GM21526 (cell line): ENCODE measurements at regions not wholly inside any gene's neighbourhood (a gene's known extent, or its start where the extent isn't known, plus 50 kb on each side); places are given as distances from the start of the nearest gene placed in this dataset.

Experiments used
- ATAC-seq: cut with Tn5 transposase; IDR thresholded peaks from one replicate; pipeline ENCODE4 v1.9.1; 2021; ENCODE audit warnings: moderate library complexity; ENCODE audit not compliant: unreplicated experiment, low FRiP score

GRCh38 chr2:44877417-44877816 lies 64.1 kb upstream of the SIX3 start:
- ATAC-seq: no peak

- ATAC-seq: no peak
These were observed 62.0 kb upstream of the SIX3 start for GRCh38 chr2:44879269-44880124.

- no peak for ATAC-seq
These were observed 61.4 kb upstream of the SIX3 start for GRCh38 chr2:44880125-44880483.

GRCh38 chr2:44881856-44882255 lies 59.6 kb upstream of the SIX3 start:
- ATAC-seq: no peak

GRCh38 chr2:44883356-44883755 lies 58.1 kb upstream of the SIX3 start:
- no peak for ATAC-seq

GRCh38 chr2:44884231-44884630 lies 57.3 kb upstream of the SIX3 start:
- no peak for ATAC-seq

GRCh38 chr2:44884677-44885076 lies 56.8 kb upstream of the SIX3 start:
- no peak for ATAC-seq

- no peak for ATAC-seq
These were observed 55.1 kb upstream of the SIX3 start for GRCh38 chr2:44886414-44886813.

GRCh38 chr2:44889096-44889495 lies 52.4 kb upstream of the SIX3 start:
- ATAC-seq: no peak
